Esophagus squamous epithelium (tissue), 4 donors: ENCODE measurements at regions not wholly inside any gene's neighbourhood (a gene's known extent, or its start where the extent isn't known, plus 50 kb on each side); places are given as distances from the start of the nearest gene placed in this dataset.

Source experiments
- POLR2A ChIP-seq, 4 donors: fragments of 450-650 bp; IDR thresholded peaks; one replicate each; pipeline ENCODE4 v1.6.1; 2017; ENCODE audit warnings: antibody characterized with exemption in 4 of 4, mild to moderate bottlenecking in 4 of 4, moderate library complexity in 3 of 4
- TF ChIP-seq, protein P1 (sequence below), 6 experiments: fragments of 450-650 bp in 4 of 6; fragments of 200-600 bp in 2 of 6; sonication (generic) in 2 of 6; IDR thresholded peaks; one replicate each; pipeline ENCODE4 v1.5.1; 2016 to 2019; ENCODE audit warnings: antibody characterized with exemption in 6 of 6, mild to moderate bottlenecking in 4 of 6, moderate library complexity in 4 of 6

DNA sequence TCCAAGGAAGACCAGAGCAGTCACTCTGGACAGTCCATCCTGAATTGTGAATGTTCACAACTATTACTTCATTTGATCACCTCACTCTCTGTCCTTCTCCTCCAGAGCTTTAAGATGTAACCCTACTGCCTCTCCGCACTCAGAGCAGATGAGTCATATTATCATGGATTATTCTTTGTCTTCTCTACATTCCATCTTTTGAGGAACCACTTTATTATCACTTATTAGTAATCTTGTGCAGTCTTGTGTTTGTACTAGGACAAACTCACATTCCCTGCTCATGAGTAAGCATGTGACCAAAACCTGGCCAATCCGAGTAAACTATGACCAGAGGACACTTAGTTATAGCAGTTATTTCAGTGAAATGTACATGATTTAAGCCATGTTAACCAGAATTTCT lies 401.5 kb upstream of the ADGRB3 start:
- TF ChIP-seq, protein P1, sequence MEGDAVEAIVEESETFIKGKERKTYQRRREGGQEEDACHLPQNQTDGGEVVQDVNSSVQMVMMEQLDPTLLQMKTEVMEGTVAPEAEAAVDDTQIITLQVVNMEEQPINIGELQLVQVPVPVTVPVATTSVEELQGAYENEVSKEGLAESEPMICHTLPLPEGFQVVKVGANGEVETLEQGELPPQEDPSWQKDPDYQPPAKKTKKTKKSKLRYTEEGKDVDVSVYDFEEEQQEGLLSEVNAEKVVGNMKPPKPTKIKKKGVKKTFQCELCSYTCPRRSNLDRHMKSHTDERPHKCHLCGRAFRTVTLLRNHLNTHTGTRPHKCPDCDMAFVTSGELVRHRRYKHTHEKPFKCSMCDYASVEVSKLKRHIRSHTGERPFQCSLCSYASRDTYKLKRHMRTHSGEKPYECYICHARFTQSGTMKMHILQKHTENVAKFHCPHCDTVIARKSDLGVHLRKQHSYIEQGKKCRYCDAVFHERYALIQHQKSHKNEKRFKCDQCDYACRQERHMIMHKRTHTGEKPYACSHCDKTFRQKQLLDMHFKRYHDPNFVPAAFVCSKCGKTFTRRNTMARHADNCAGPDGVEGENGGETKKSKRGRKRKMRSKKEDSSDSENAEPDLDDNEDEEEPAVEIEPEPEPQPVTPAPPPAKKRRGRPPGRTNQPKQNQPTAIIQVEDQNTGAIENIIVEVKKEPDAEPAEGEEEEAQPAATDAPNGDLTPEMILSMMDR (IDR thresholded peaks at IDR 0.05): no peak
- no peak for TF ChIP-seq POLR2A (IDR thresholded peaks at IDR 0.05)
